Ishikawa (cell line): ENCODE measurements at regions not wholly inside any gene's neighbourhood (a gene's known extent, or its start where the extent isn't known, plus 50 kb on each side); places are given as distances from the start of the nearest gene placed in this dataset.

Experiments used
- CEBPB ChIP-seq: IDR thresholded peaks from 2 replicates; pipeline ENCODE4 v1.6.1; 2012
- CREB1 ChIP-seq: IDR thresholded peaks from 2 replicates; pipeline ENCODE4 v1.6.1; 2012; ENCODE audit warnings: low read depth
- EGR1 ChIP-seq: IDR thresholded peaks from 2 replicates; pipeline ENCODE4 v1.6.1; 2012
- EP300 ChIP-seq: IDR thresholded peaks from 2 replicates; pipeline ENCODE4 v1.6.1; 2012; ENCODE audit warnings: borderline replicate concordance
- FOXM1 ChIP-seq: IDR thresholded peaks from 2 replicates; pipeline ENCODE4 v1.6.1; 2012; ENCODE audit warnings: low read depth, borderline replicate concordance
- NFIC ChIP-seq: IDR thresholded peaks from 2 replicates; pipeline ENCODE4 v1.6.1; 2012
- RAD21 ChIP-seq: IDR thresholded peaks from 2 replicates; pipeline ENCODE4 v1.6.1; 2012; ENCODE audit warnings: low read depth
- TAF1 ChIP-seq: IDR thresholded peaks from 2 replicates; pipeline ENCODE4 v1.6.1; 2012; ENCODE audit warnings: low read depth, mild to moderate bottlenecking
- TCF12 ChIP-seq: IDR thresholded peaks from 2 replicates; pipeline ENCODE4 v1.6.1; 2012; ENCODE audit warnings: low read depth
- TEAD4 ChIP-seq: IDR thresholded peaks from 2 replicates; pipeline ENCODE4 v1.6.1; 2012
- YY1 ChIP-seq: IDR thresholded peaks from 2 replicates; pipeline ENCODE4 v1.6.1; 2012; ENCODE audit warnings: low read depth
- ZBTB7A ChIP-seq: IDR thresholded peaks from 2 replicates; pipeline ENCODE4 v1.6.1; 2012; ENCODE audit warnings: low read depth
- TF ChIP-seq, protein P1 (sequence below): IDR thresholded peaks from 2 replicates; pipeline ENCODE4 v1.6.1; 2012
- TF ChIP-seq, protein P2 (sequence below): IDR thresholded peaks from 2 replicates; pipeline ENCODE4 v1.6.1; 2012
- TF ChIP-seq, protein P3 (sequence below): IDR thresholded peaks from 2 replicates; pipeline ENCODE4 v1.6.1; 2012; ENCODE audit warnings: low read depth, mild to moderate bottlenecking

DNA sequence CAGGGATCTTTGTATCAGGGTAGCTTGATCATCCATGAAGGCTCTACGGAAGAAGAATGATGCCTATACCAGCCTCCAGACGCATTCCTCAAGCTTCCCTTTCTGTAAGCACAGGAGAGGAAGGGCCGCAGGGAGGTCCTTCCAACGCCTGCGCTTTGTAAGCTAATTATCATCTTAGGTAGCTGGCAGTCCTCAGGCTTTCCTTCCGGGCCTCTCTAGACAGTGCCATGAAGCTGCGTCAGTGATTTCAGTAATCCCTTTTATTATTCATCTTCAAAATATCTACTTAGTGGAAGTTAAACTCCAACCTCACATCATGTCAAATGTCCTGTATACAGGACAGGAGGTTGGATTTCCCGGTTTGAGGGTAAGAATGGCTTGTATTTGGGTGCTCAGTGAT, 92.3 kb downstream of the ETAA1 start:
- no peak for TF ChIP-seq FOXM1
- TF ChIP-seq, protein P1, sequence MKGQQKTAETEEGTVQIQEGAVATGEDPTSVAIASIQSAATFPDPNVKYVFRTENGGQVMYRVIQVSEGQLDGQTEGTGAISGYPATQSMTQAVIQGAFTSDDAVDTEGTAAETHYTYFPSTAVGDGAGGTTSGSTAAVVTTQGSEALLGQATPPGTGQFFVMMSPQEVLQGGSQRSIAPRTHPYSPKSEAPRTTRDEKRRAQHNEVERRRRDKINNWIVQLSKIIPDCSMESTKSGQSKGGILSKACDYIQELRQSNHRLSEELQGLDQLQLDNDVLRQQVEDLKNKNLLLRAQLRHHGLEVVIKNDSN: no peak
- no peak for TF ChIP-seq NFIC
- TF ChIP-seq EP300: no peak
- TF ChIP-seq EGR1: no peak
- TF ChIP-seq TAF1: no peak
- TF ChIP-seq TCF12: no peak
- no peak for TF ChIP-seq ZBTB7A
- no peak for TF ChIP-seq CEBPB
- TF ChIP-seq CREB1: no peak

DNA sequence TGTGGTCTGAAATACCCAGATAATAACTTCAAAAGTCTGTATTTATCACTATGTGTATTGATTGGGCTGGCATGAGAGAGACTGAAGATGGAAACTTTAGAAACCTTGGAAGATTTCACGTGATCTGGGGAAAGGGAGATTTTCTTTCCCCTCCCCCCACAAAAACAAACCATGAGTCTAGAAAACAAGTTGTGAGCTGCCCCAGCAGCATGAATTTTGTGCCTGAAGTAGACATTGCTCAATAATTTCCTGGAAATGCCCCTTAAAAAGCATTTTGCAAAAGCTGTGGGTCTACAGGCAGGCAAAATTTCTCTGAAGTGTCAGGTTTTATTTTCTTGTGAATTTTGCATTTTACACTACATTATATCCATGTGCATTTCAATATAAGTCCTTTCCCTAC, 101.8 kb downstream of the ETAA1 start:
- TF ChIP-seq TAF1 (no peak), EP300 (no peak), ZBTB7A (no peak), CREB1 (no peak), EGR1 (no peak), YY1 (no peak), FOXM1 (no peak), CEBPB (no peak), NFIC (no peak), RAD21 (no peak)
- TF ChIP-seq, protein P2, sequence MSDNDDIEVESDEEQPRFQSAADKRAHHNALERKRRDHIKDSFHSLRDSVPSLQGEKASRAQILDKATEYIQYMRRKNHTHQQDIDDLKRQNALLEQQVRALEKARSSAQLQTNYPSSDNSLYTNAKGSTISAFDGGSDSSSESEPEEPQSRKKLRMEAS: no peak
- TF ChIP-seq, protein P3, sequence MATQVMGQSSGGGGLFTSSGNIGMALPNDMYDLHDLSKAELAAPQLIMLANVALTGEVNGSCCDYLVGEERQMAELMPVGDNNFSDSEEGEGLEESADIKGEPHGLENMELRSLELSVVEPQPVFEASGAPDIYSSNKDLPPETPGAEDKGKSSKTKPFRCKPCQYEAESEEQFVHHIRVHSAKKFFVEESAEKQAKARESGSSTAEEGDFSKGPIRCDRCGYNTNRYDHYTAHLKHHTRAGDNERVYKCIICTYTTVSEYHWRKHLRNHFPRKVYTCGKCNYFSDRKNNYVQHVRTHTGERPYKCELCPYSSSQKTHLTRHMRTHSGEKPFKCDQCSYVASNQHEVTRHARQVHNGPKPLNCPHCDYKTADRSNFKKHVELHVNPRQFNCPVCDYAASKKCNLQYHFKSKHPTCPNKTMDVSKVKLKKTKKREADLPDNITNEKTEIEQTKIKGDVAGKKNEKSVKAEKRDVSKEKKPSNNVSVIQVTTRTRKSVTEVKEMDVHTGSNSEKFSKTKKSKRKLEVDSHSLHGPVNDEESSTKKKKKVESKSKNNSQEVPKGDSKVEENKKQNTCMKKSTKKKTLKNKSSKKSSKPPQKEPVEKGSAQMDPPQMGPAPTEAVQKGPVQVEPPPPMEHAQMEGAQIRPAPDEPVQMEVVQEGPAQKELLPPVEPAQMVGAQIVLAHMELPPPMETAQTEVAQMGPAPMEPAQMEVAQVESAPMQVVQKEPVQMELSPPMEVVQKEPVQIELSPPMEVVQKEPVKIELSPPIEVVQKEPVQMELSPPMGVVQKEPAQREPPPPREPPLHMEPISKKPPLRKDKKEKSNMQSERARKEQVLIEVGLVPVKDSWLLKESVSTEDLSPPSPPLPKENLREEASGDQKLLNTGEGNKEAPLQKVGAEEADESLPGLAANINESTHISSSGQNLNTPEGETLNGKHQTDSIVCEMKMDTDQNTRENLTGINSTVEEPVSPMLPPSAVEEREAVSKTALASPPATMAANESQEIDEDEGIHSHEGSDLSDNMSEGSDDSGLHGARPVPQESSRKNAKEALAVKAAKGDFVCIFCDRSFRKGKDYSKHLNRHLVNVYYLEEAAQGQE: no peak

DNA sequence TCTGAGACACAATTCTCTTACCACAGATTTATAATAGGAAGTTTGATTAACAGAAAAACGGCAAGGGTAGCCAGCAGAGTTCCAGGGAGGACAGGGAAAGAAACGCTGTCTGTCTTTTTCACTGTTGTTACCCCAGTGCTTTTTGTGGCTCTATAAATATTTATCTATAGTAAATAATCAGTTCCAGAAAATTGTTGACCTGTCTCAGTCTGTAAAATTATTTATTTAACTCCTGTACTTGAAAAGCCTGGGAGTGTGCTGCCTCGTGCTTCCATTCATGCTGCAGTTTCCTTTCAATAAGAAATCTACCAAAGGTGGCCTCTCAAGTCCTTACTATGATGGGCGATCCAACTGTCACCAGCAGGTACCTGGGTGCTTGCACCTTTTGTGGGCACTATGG, 102.9 kb downstream of the ETAA1 start:
- no peak for TF ChIP-seq ZBTB7A
- TF ChIP-seq EP300: no peak

DNA sequence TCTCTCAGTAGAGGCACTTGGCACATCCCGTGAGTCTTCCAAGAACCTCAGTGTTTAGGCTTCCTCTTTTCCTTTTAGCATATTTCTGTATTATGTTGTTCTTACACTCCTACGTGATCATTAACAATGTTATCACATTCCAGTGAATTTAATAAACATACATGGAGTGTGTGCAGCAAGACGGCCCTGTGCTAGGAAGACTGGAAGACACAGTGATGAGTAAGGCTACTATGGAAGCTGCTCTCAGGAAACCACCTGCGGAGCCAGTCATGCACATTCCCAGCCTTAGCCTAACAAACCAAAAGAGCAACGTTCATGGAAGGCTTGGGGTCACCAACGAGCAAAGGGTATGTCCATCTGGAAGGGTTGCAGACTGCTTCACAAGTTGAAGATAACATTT, 103.4 kb downstream of the ETAA1 start:
- no peak for TF ChIP-seq RAD21
- TF ChIP-seq TAF1: no peak
- no peak for TF ChIP-seq TCF12

DNA sequence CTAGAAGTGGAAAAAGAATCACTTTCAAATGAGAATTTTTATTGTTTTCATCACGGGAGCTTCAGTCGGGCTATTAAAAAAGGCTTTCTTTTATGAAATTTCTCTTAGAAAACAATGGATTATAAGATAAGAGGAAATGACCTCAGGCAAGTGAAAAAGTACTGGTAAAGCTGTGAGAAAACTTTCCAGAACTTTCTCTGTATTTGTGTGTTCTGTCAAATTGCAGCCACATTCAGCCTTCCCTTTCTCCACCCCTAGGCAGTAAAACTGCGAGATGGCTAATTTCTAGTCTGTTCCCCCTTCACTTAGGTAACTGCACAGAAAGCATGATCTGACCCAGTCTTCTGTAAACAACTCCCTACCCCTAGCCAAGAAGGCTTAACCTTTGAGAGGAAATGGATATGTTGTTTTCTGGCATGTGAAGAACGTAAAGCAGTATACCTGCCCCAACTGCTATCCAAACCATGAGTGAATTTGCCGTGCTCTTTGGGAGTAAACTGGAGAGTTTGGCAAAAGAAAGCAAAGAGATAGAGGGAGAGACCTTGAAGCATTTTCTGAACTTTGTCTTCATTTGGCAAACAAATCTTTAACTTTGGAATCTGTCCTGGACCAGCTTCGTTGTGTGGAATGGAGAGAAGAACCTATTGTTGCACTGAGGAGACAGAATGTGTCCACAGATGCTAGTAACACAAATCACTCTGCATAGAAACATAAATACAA, 105.4 kb downstream of the ETAA1 start:
- TF ChIP-seq RAD21 (no peak), EP300 (no peak), TCF12 (no peak), FOXM1 (no peak), YY1 (no peak), CEBPB (no peak), EGR1 (no peak), CREB1 (no peak), TAF1 (no peak), NFIC (no peak), TEAD4 (no peak)
- TF ChIP-seq, protein P1: no peak
- TF ChIP-seq, protein P2: no peak

DNA sequence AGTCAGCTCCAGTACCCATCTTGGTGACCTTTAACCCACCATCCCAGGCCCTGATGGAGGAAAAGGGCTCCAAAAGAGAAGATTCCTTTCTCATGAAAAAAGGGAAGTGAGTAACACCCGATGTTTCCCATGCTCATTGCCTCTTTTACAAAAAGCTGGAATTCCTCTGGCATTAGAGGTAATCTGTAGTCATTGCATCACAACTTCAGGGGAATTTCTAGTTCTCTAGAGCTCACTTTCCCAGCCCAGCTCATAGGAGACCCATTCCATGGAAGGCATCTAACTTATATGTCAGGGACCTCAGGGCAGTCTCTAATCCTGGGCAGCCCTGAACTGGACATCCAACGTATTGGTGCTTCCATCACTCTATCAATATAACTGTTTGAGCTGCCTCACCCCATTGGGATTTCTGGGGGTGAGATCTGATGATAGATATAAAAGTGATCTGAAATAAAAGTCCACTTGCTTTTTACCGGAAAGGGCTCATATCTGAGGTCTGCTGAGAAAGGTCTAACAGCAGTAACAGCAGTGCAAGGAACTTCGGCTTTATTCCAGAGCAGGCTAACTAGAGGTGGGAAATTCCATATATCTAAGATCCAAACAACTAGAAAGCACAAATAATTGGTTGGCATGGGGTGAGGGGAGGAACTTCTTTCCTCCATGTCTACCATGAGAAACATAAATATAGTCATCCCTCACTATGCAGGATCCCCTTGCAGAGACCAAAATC, 106.1 kb downstream of the ETAA1 start:
- TF ChIP-seq, protein P1: no peak
- TF ChIP-seq NFIC: no peak
- no peak for TF ChIP-seq ZBTB7A
- no peak for TF ChIP-seq TAF1
- no peak for TF ChIP-seq TEAD4
- no peak for TF ChIP-seq EGR1
- TF ChIP-seq, protein P3: no peak
- TF ChIP-seq CREB1: no peak
- no peak for TF ChIP-seq FOXM1
- TF ChIP-seq RAD21: no peak
- TF ChIP-seq CEBPB: no peak
- TF ChIP-seq TCF12: no peak
- no peak for TF ChIP-seq YY1
- TF ChIP-seq, protein P2: no peak
- TF ChIP-seq EP300: no peak
